ENCODE measurements at regions not wholly inside any gene's neighbourhood (a gene's known extent, or its start where the extent isn't known, plus 50 kb on each side); places are given as distances from the start of the nearest gene placed in this dataset.

GRCh38 chr16:66039793-66040192 lies 326.7 kb upstream of the CDH5 start:
- TF ChIP-seq CTCF (IDR thresholded peaks at IDR 0.05) (no peak), EZH2 (IDR thresholded peaks at IDR 0.05; ENCODE audit: borderline replicate concordance, insufficient read depth, low read depth, low read length, poor library complexity, severe bottlenecking) (no peak)
